ENCODE measurements at regions not wholly inside any gene's neighbourhood (a gene's known extent, or its start where the extent isn't known, plus 50 kb on each side); places are given as distances from the start of the nearest gene placed in this dataset.

DNA sequence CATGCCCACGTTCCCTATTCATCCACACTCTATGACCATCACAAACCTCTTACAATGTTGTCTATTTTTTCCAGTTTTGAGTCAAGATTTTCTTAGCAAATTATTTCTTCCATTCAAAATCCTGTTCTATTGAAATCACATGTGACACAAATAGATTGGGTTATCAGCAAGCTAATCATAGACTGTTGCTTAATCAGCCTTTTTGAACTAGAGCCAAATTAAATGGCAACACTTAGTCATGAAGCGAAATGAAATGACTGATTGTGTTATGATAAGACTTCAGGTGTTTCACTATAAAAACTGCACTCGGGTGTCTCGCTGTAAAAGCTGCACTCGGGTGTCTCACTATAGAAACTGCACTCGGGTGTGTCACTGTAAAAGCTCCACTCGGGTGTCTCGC, 890.0 kb upstream of the FRG1 start:
- no peak for DNase-seq

GRCh38 chr4:189053621-189054020, 887.1 kb upstream of the FRG1 start:
- DNase-seq: no peak

DNA sequence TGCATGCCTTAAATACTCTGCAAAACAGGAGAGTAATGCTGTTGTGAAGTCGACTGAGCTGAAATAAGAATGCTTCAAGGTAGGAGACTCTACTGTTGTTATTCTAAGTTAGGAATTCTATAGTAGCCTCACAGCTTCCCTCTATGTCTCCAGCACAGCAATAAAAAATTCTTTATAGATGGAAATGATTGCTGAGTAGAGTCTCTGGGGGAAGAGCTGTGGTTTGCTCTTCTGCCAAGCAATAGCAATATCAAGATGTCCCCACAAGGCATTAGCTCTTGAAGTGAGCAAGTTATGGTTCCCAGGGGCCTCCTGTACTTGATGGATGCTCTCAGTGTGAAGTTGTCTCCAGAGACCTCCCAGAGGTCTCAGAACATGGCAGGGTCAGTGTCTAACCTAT, 880.6 kb upstream of the FRG1 start:
- DNase-seq: no peak

GRCh38 chr4:189062047-189062820, 878.4 kb upstream of the FRG1 start:
- no peak for DNase-seq

GRCh38 chr4:189069772-189070171, 870.9 kb upstream of the FRG1 start:
- DNase-seq: no peak

DNA sequence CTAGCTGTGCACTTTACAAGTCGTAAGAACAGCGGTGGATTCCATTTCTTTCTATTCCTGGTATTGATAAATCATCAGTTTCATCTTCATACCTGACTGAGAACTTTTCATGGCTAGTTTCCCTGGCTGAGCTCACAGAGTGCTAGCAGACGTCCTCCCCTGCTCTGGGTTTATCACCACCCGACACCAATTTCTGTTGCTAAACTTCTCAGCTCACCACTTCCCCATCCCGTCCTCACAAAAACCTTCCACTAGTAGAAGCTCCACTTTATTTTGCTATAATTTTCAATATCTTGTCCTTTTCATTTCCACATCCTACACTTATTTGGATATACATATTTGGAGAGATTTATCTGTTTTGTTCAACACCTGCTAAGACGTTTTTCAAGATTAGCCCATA, 869.4 kb upstream of the FRG1 start:
- DNase-seq: no peak

- no peak for DNase-seq
Measured at GRCh38 chr4:189073739-189074138, 866.9 kb upstream of the FRG1 start.

GRCh38 chr4:189081826-189082225, 858.8 kb upstream of the FRG1 start:
- DNase-seq: no peak

- no peak for DNase-seq
Measured at GRCh38 chr4:189083769-189084168, 856.9 kb upstream of the FRG1 start.

DNA sequence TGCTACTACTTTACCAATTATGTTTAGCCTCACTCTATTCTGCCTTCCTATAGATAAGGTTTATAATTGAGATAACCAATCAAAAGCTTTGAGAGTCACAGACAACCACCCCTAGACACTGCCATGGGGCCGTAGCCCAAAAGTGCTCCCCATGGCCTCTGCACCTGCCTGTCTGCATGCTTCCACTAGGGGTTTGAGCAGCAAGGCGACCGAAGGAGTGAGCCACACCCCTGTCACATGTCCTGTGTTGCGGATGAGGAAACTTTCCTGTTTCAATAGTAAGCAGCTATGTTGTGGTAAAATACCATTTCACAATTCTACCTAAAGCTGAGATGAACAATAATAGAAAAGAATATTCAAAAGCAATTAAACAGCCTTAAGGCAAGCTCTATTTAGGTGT, 856.0 kb upstream of the FRG1 start:
- no peak for DNase-seq

GRCh38 chr4:189087971-189088370, 852.7 kb upstream of the FRG1 start:
- DNase-seq: no peak

- DNase-seq: no peak
Measured at GRCh38 chr4:189088780-189089179, 851.9 kb upstream of the FRG1 start.

DNA sequence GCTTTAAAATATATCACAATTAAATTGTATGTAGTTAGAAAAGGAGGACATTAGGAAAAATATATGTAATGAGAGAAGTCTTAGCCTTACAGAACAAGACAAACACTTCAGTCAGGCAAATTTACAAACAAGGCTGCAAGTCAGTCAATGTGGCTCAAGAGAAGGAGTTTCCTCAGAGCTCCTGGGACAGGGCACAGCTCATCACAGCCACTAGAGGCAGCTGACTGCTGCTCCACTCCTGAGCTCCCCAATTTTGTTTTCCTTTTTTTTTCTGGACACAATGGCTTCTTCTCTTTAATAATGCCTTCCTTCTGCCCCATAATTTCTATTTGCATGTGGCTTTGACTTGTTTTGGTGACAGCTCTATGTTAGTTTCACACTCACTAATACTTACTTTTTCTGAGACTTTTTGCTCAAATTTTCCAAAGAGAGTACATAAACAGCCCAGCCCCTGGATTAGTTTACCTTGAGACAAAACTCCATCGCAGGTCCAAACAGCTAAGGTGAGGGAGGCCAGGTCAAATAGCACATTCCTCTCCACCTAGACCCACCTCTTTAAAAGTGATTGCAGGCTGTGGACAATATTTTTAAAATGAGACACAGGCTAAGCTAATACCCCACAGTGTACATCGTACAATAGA, 850.4 kb upstream of the FRG1 start:
- no peak for DNase-seq

DNA sequence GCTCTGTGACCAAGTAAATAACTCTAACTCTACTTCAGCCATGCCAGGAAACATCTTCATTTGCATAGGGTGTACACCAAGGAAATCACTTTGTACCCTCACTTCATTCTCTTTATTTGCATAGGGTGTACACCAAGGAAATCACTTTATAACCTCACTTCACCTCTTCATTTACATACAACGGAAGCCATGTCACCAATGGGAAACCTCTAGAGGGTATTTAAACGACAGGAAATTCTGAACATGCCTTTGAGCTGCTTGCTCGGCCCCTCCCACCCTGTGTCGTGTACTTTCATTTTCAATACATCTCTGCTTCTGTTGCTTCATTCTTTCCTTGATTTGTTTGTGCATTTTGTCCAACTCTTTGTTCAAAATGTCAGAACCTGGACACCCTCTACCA, 848.1 kb upstream of the FRG1 start:
- no peak for DNase-seq

- DNase-seq: no peak
Measured at GRCh38 chr4:189096108-189096507, 844.6 kb upstream of the FRG1 start.

GRCh38 chr4:189096717-189097116, 844.0 kb upstream of the FRG1 start:
- no peak for DNase-seq

DNA sequence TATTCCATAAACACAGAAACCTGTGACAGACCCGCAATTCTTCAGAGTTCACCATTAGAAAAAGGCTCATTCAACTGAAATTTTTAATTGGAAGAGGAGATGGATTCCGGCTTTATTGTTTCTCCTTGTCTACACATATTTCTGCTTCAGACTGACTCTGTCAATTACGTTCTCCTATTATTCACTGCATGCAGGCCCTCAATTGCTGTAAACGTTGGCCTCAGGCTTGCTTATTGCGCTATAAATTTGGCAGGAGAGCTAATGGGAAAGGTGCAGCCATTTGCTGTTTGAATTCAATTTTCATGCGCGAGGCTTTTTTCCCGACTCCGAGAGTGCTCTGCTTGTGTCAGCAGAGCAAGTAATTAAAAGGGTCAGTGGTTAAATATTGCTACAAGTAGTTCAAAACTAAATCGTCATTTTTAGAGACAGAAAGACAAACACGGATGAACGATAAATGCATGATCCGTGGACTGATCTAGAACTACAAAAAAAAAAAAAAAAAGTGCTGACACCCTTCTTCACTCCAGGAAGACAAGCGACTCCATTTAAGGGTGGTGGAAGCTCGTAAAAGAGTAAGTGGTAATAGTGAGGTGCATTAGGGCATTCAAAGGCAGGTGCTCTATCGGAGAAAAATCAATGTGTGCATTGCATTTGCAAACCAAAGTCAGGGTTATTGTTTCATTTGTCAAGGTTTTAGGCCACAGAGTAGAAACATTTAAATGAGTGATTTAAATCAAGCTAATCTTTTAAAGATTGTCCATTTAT, 841.6 kb upstream of the FRG1 start:
- no peak for DNase-seq

DNA sequence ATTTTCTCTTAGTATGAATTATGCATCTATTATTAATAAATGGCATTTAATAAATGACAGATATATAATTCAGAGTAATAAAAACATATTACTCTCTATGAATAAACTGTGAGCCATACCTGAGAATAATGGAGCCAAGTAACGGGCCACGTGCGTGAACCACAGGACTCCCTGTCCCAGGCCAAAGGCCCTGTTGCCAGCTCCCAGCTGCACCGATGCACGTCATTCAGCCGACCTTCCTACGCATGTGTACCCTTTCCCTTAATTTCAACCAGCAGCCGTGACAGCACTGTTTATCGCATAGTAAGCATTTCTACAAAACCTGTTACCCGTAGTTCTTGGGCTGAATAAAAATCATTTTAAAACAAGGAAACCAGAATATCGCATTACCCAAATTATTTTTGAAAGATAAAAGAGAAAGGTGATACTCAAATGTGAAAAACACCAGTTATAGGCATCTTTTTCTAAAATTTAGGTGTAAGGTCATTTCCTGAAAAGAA, 827.2 kb upstream of the FRG1 start:
- no peak for DNase-seq

DNA sequence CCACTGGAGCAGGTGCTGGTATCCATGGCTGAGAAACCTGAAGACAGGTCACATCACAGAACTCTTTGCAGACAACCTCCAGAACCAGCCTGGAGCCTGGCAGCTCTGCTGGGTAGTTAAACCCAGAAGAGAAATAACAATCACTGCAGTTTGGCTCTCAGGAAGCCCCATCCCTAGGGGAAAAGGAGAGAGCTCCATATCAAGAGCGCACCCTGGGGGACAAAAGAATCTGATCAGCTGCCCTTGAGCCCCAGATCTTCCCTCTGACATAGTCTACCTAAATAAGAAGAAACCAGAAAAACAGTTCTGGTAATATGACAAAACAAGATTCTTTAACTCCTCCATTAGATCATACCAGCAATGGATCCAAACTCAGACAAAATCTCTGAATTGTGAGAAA, 823.2 kb upstream of the FRG1 start:
- no peak for DNase-seq

- no peak for DNase-seq
Measured at GRCh38 chr4:189121336-189121735, 819.3 kb upstream of the FRG1 start.

DNA sequence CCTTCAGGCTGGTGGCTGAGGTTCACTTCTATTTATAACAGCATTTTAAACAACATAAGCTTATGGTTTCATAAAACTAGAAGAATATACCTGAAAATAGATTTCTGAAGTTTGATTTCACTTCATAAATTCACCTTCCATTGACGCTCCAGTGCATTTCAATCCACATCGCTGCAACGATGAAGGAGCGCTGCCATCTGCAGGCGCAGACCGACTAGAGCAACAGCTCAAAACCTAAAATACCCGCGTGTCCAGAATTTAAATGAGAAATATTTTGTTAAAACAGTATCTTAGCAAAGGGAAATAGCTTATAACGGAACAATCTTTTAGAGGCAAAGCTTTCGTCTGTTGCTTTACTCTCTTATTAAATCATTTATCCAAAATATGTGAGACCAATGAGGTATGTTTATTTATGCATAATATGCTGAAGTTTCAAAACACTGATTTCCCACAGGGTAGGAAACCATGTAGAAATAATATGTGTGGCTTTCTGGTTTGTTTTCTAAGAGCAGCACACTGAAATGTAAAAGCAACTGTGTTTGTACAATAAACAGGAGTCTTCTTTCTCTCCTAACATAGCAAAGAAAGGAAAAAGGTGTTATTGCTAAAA, 816.4 kb upstream of the FRG1 start:
- DNase-seq: no peak

- no peak for DNase-seq
Measured at GRCh38 chr4:189124791-189125190, 815.9 kb upstream of the FRG1 start.

DNA sequence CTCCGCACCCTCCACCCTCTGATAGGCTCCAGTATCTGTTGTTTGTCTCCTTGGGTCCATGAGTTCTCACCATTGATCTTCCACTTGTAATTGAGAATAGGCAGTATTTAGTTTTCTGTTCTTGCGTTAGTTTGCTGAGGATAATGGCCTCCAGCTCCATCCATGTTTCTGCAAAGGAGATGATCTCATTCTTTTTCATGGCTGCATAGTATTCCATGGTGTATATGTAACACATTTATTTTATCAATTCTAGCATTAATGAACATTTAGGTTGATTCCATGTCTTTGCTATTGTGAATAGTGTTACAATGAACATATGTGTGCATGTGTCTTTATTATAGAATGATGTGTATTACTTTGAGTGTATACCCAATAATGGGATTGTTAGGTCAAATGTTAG, 814.6 kb upstream of the FRG1 start:
- DNase-seq: no peak

DNA sequence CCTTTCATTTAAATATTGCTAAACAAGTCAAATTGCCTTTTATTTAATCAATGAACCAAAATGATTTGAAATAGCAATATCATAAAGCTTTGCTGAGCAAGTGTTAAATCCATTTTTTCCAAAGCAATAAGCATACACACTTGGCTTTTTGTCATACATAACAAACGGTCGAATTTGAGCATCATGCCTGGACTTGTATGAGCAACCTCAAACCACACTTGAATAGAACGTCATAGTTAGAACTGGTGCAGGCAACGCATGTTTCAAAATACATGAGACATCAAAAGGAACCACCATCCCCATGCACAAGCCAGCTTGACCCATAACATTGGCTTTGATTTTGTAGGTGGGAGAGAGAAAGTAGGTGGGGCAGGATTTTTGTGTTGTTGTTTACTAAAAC, 812.3 kb upstream of the FRG1 start:
- no peak for DNase-seq
